SKM-1 (cell line): ENCODE measurements at regions not wholly inside any gene's neighbourhood (a gene's known extent, or its start where the extent isn't known, plus 50 kb on each side); places are given as distances from the start of the nearest gene placed in this dataset.

Experiments
- DNase-seq: peaks from one replicate; lab custom pipeline; 2025; ENCODE audit not compliant: unreplicated experiment; lab: John Stamatoyannopoulos, UW

DNA sequence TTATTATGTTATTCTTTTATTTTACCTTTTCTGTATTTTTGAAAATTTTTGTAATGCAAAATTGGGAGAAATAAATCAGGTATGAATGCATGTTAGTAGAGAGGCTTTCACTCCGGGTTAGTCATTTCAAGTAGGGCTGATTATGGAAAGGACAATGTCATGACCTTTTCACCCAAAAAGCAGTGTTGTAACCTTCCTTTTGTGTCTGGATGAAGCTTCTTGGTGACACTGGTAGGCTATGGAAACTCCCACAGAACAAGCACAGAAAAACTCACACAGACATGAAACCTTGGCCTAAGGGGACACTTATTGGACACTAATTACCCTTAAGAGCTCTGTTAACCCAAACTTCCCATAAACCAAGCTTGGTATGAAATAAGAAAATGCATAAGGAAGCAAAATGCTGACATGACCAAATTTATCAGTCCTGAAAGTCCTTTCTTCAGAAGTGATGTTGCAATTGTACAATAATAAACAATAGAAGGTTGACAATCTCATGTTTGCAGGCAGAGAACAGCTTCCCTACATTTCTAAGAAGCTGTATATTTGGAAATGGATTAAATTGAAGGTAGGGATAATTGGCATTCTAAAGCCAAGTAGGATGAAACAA lies 70.0 kb upstream of the KCNJ15 start:
- DNase-seq: no peak

DNA sequence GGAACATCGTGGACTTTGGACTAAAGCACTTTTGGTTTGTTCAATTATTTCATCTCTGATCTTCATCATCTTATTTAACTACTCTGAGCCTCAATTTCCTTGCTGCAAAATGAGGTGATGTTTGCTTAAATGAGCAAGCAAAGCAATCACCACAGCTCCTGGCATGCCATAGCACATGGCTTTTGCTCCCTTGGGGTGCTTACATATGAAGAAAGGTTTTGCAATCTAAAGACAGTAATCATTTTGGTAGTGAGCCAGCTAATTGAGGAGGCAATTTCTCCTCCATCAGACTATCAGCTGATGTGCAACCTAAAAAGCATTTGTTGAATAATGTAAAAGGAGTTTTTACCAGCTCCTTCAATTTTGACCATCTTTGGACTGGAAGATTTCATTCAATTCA lies 68.8 kb upstream of the KCNJ15 start:
- no peak for DNase-seq

DNA sequence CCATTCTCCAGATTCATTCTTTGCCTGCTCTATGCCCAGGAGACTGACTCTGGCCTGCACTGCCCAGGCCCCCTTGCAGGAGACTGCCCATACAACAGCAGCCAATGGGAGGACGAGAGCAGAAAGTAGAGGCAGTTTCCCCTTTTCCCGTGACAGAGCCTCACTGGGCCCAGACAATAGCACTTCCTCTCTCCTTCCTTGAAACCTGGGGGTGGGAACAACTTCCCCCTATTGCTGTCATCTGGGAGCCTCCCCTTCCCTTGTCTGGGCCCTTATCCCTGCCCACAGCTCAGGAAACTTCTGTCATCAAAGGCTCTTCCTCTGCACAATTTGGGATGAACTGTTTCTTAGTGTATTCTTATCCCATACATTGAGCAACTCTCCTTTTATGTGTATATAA lies 60.8 kb upstream of the KCNJ15 start:
- peak; percentile 21 for DNase-seq

DNA sequence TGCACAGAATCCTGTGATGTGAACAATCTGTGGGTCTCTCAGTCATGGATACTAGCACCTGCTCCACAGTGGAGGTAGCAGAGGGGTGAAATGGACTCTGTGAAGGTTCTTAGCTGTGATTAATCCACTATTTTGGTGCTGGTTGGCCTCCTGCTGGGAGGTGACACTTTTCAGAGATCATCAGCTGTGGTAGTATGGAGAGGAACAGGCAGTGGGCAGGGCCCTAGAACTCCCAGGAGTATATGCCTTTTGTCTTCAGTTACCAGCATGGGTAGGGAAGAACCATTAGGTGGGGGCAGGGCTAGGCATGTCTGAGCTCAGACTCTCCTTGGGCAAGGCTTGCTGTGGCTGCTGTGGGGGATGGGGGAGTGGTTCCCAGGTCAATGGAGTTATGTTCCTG lies 54.0 kb upstream of the KCNJ15 start:
- DNase-seq: no peak

DNA sequence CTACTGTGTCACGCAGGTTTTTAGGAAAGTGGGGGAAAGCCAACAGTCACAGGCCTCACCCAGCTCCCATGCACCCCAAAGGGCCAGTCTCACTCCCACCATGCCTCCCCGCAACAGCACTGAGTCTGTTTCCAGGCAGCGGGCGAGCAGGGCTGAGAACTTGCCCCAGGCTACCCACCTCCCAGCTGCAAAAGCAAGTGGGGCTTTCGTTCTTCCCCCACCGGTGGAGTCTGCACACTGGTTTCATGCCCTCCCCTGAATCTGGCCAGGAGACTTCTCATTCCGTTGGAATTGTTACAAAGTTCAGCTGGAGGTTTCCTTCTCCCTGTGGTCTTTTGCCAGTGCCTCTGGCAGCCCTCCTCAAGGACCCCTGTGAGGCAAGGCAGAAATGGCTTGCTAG lies 53.6 kb upstream of the KCNJ15 start:
- no peak for DNase-seq

DNA sequence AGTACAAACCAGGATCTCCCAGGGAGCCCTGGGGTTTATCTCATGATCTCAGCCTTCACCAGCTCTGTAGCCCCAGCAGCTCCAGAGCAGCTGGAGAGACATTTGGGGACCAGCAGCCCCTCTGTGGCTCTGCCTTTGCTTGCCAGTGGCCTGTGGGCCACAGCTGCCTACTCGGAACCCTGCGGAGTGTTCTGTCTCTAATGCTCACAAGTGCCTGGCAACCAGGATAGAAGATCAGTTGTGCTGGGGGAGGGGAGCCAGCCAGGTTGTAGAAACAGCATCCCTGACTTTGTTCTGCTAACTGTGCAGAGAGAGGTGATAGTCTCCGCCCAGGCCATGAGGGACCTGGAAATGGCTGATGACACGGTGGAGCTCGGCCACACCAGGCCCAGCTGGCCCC lies 50.9 kb upstream of the KCNJ15 start:
- no peak for DNase-seq

DNA sequence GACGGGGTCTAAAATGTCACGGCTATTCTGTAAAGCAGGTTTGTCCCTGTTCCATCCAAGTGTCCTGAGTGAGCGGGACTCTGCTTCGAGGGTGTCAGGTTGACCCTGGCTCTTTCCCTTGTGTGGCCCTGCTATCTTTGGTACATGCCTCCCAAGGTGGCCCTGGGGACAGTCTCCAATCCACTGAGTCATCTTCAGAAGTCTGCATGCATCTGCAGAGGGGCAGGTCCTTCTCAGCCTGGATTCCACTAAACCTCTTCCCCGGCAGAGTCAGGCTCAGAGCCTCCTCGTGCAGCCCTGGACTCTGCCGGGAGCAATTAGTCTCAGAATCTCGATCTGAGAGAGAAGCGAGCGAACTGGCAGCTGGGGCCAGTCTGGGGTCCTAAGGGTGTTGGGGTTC lies 50.1 kb upstream of the KCNJ15 start:
- no peak for DNase-seq
